Astrocyte (in vitro differentiated cells and primary cell): ENCODE measurements at regions not wholly inside any gene's neighbourhood (a gene's known extent, or its start where the extent isn't known, plus 50 kb on each side); places are given as distances from the start of the nearest gene placed in this dataset.

Experiments
- DNase-seq: peaks from one replicate; pipeline ENCODE4 v3.0.0-alpha.2; 2010; ENCODE audit warnings: low read depth
- FAIRE-seq: peaks from 2 replicates; lab custom pipeline; 2011; peaks lifted over from hg19 to GRCh38; lab: Jason Lieb, UNC
- H2AFZ ChIP-seq: 2 replicates; pipeline ENCODE4 v1.6.0; 2012; ENCODE audit warnings: low read depth, low read length, inconsistent platforms
- H3K27ac ChIP-seq: 2 replicates; pipeline ENCODE4 v1.5.1; 2011; ENCODE audit warnings: low read depth, low read length, inconsistent platforms
- H3K27me3 ChIP-seq: 2 replicates; pipeline ENCODE4 v1.6.0; 2011; ENCODE audit warnings: low read length, inconsistent platforms; ENCODE audit not compliant: insufficient read depth
- H3K36me3 ChIP-seq: 2 replicates; pipeline ENCODE4 v1.5.1; 2011; ENCODE audit warnings: low read length, inconsistent platforms; ENCODE audit not compliant: insufficient read depth
- H3K4me1 ChIP-seq: 2 replicates; pipeline ENCODE4 v1.5.1; 2011; ENCODE audit warnings: low read length, inconsistent platforms; ENCODE audit not compliant: insufficient read depth
- H3K4me2 ChIP-seq: 2 replicates; pipeline ENCODE4 v1.6.0; 2012; ENCODE audit warnings: low read length, inconsistent platforms
- H3K4me3 ChIP-seq: 2 replicates; pipeline ENCODE4 v1.5.1; 2011; ENCODE audit warnings: low read depth, mild to moderate bottlenecking, low read length, inconsistent platforms; ENCODE audit not compliant: insufficient read depth
- H3K79me2 ChIP-seq: 2 replicates; pipeline ENCODE4 v1.6.0; 2012; ENCODE audit warnings: mild to moderate bottlenecking, low read length, inconsistent platforms; ENCODE audit not compliant: insufficient read depth
- H3K9ac ChIP-seq: 2 replicates; pipeline ENCODE4 v1.6.0; 2012; ENCODE audit warnings: mild to moderate bottlenecking, low read length, inconsistent platforms
- H3K9me3 ChIP-seq: 2 replicates; pipeline ENCODE4 v1.5.1; 2012; ENCODE audit warnings: low read depth, mild to moderate bottlenecking, low read length, inconsistent platforms; ENCODE audit not compliant: insufficient read depth
- H4K20me1 ChIP-seq: 2 replicates; pipeline ENCODE4 v1.6.0; 2012; ENCODE audit warnings: low read length, inconsistent platforms; ENCODE audit not compliant: insufficient read depth
- H3K27ac Mint-ChIP-seq: one replicate; pipeline ENCODE4 v1.8.0; 2021; ENCODE audit warnings: mild to moderate bottlenecking, mixed read lengths; ENCODE audit not compliant: unreplicated experiment
- H3K27me3 Mint-ChIP-seq: one replicate; pipeline ENCODE4 v1.8.0; 2021; ENCODE audit warnings: low read depth, mixed read lengths; ENCODE audit not compliant: unreplicated experiment
- H3K36me3 Mint-ChIP-seq: one replicate; pipeline ENCODE4 v1.8.0; 2021; ENCODE audit warnings: low read depth, mixed read lengths; ENCODE audit not compliant: unreplicated experiment
- H3K4me1 Mint-ChIP-seq: one replicate; pipeline ENCODE4 v1.8.0; 2021; ENCODE audit warnings: low read depth, mixed read lengths; ENCODE audit not compliant: unreplicated experiment
- H3K4me3 Mint-ChIP-seq: one replicate; pipeline ENCODE4 v1.8.0; 2021; ENCODE audit warnings: mild to moderate bottlenecking, moderate library complexity, mixed read lengths; ENCODE audit not compliant: unreplicated experiment
- H3K9me3 Mint-ChIP-seq: one replicate; pipeline ENCODE4 v1.8.0; 2021; ENCODE audit warnings: mild to moderate bottlenecking, mixed read lengths; ENCODE audit not compliant: unreplicated experiment
- CTCF ChIP-seq: IDR thresholded peaks from 2 replicates; pipeline ENCODE4 v1.5.1; 2011; ENCODE audit warnings: low read depth, mild to moderate bottlenecking, inconsistent platforms, low read length, moderate library complexity; ENCODE audit not compliant: insufficient read depth
- EZH2 ChIP-seq: IDR thresholded peaks from 2 replicates; pipeline ENCODE4 v1.6.1; 2012; ENCODE audit warnings: mild to moderate bottlenecking, low read length, inconsistent platforms; ENCODE audit not compliant: insufficient read depth

DNA sequence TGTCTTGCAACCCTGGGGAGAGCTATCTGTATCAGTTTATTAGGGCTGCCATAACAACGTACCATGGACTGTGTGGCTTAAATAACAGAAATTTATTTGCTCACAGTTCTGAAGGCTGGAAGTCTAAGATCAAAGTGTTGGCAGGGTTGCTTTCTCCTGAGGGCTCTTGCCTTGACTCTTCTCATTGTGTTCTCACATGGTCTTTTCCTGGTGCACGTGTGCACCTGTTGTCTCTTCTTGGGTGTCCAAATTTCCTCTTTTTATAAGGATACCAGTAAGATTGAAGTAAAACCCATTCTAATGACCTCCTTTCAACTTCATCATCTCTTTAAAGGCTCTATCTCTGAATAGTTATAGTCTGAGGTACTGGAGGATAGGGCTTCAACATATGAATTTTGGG lies 72.3 kb upstream of the PDE7B start:
- DNase-seq (no peak), FAIRE-seq (no peak)
- Histone ChIP-seq H2AFZ (no peak overlapping the region), H3K9ac (no peak overlapping the region), H3K4me1 (no peaks in the 10 kb centered on the region), H3K9me3 (no peaks in the 10 kb centered on the region), H3K79me2 (no peaks in the 10 kb centered on the region), H3K27me3 (peaks cover 2% of the 10 kb centered on the region), H3K27ac (no peak overlapping the region), H4K20me1 (no peaks in the 10 kb centered on the region), H3K4me2 (no peak overlapping the region), H3K36me3 (no peaks in the 10 kb centered on the region), H3K4me3 (no peak overlapping the region)
- no peaks in the 10 kb centered on the region for H3K4me1 Mint-ChIP-seq
- H3K9me3 Mint-ChIP-seq, result no peaks in the 10 kb centered on the region
- no peaks in the 10 kb centered on the region for H3K36me3 Mint-ChIP-seq
- H3K27me3 Mint-ChIP-seq, result peaks cover 4% of the 10 kb centered on the region
- TF ChIP-seq EZH2, result no peak
- no peak for TF ChIP-seq CTCF
- H3K4me3 Mint-ChIP-seq, result no peak overlapping the region
- H3K27ac Mint-ChIP-seq, result no peak overlapping the region

GRCh38 chr6:135780326-135780725 lies 71.2 kb upstream of the PDE7B start:
- Mint-ChIP-seq H3K36me3 (no peaks in the 10 kb centered on the region), H3K9me3 (no peaks in the 10 kb centered on the region), H3K4me3 (no peak overlapping the region), H3K27me3 (peaks cover 4% of the 10 kb centered on the region), H3K4me1 (no peaks in the 10 kb centered on the region), H3K27ac (no peak overlapping the region)
- Histone ChIP-seq H3K4me3 (no peak overlapping the region), H4K20me1 (no peaks in the 10 kb centered on the region), H3K9me3 (no peaks in the 10 kb centered on the region), H2AFZ (no peak overlapping the region), H3K36me3 (no peaks in the 10 kb centered on the region), H3K79me2 (no peaks in the 10 kb centered on the region), H3K27ac (no peak overlapping the region), H3K4me1 (no peaks in the 10 kb centered on the region), H3K27me3 (peaks cover 2% of the 10 kb centered on the region), H3K9ac (no peak overlapping the region), H3K4me2 (no peak overlapping the region)
- no peak for TF ChIP-seq EZH2
- no peak for TF ChIP-seq CTCF
- FAIRE-seq (no peak), DNase-seq (no peak)

DNA sequence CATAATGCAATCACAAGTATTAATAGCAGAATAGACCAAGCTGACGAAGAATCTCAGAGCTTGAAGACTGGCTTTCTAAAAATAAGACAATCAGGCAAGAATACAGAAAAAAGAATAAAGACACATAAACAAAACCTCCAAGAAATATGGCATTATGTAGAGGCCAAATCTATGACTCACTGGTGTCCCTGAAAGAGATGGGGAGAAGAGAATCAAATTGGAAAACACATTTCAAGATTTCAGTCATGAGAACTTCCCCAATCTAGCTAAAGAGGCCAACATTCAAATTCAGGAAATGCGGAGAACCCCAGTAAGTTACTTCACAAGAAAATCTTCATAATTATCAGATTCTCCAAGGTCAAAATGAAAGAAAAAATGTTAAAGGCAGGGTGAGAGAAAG lies 69.0 kb upstream of the PDE7B start:
- DNase-seq (peak; percentile 3), FAIRE-seq (peak; percentile 71)
- Histone ChIP-seq H3K36me3 (no peaks in the 10 kb centered on the region), H3K9ac (no peak overlapping the region), H3K79me2 (no peaks in the 10 kb centered on the region), H3K4me1 (no peaks in the 10 kb centered on the region), H4K20me1 (no peaks in the 10 kb centered on the region), H3K27ac (no peak overlapping the region), H2AFZ (no peak overlapping the region), H3K4me2 (no peak overlapping the region), H3K9me3 (no peaks in the 10 kb centered on the region), H3K4me3 (no peak overlapping the region), H3K27me3 (peaks cover 2% of the 10 kb centered on the region)
- TF ChIP-seq EZH2 (no peak), CTCF (no peak)
- no peaks in the 10 kb centered on the region for H3K9me3 Mint-ChIP-seq
- no peaks in the 10 kb centered on the region for H3K36me3 Mint-ChIP-seq
- H3K27ac Mint-ChIP-seq, result no peak overlapping the region
- H3K4me1 Mint-ChIP-seq, result no peaks in the 10 kb centered on the region
- H3K4me3 Mint-ChIP-seq, result no peak overlapping the region
- peaks cover 4% of the 10 kb centered on the region for H3K27me3 Mint-ChIP-seq
